Thyroid gland (tissue), 4 donors: ENCODE measurements at regions not wholly inside any gene's neighbourhood (a gene's known extent, or its start where the extent isn't known, plus 50 kb on each side); places are given as distances from the start of the nearest gene placed in this dataset.

Experiments used
- CTCF ChIP-seq, 6 experiments: fragments of 200-600 bp in 3 of 6; fragments of 450-650 bp in 3 of 6; sonication (generic) in 3 of 6; IDR thresholded peaks; one replicate each; pipeline ENCODE4 v1.5.1; 2016 to 2019; ENCODE audit warnings: antibody characterized with exemption in 6 of 6, mild to moderate bottlenecking in 2 of 6, inconsistent platforms in 1 of 6, moderate library complexity in 1 of 6
- POLR2A ChIP-seq, 2 donors: fragments of 450-650 bp; IDR thresholded peaks; one replicate each; pipeline ENCODE4 v1.6.1; 2017; ENCODE audit warnings: antibody characterized with exemption in 2 of 2, mild to moderate bottlenecking in 2 of 2, moderate library complexity in 1 of 2

- TF ChIP-seq CTCF (IDR thresholded peaks at IDR 0.05), result no peak
- no peak for TF ChIP-seq POLR2A (IDR thresholded peaks at IDR 0.05)
Observed at GRCh38 chr9:126145887-126146253, 180.8 kb upstream of the MVB12B start.
